ENCODE measurements at regions not wholly inside any gene's neighbourhood (a gene's known extent, or its start where the extent isn't known, plus 50 kb on each side); places are given as distances from the start of the nearest gene placed in this dataset.

DNA sequence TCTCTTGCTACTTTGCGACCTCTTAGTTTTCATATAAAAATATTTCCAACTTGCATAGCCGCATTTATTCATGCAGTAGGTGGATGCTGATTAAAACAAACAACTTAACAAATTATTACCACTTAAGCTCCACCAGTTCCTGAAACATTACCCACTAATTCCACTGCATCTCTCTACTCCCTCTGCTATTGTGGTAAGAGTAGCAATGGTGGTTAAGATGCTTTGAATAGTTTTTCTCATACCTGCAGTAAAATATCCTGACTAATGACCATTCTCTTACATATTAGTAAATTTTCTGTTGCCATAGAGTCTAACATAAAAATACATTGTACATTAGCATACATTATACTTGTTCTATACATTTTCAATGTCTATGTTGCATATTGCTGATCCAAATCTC, 397.6 kb upstream of the PLSCR5 start:
- no peaks in the 10 kb centered on the region for H3K4me1 ChIP-seq (ENCODE audit: control insufficient read depth in 1 of 2, insufficient read depth in 2 of 2, low read length in 2 of 2)
- intact Hi-C loops (cut with micrococcal nuclease) = no loop called here
- no peaks in the 10 kb centered on the region for H3K9me2 ChIP-seq (ENCODE audit: insufficient read depth)
- ATAC-seq = no peak
- H3K27me3 ChIP-seq (ENCODE audit: insufficient read depth, low read length) = no peaks in the 10 kb centered on the region
- H2AFZ ChIP-seq (ENCODE audit: low read depth, low read length, poor library complexity, severe bottlenecking) = no peak overlapping the region
- H4K20me1 ChIP-seq (ENCODE audit: insufficient read depth) = no peaks in the 10 kb centered on the region
- H3K4me3 ChIP-seq (replicated peaks in 1 of 2; ENCODE audit: low read depth in 1 of 2, low read length in 2 of 2) = no peak overlapping the region
- TF ChIP-seq JUND (IDR thresholded peaks at IDR 0.05) = no peak
- RAD21 ChIA-PET (ENCODE audit: low non-redundant PET in 1 of 2, low total read pairs in 2 of 2, uncharacterized antibody in 2 of 2, unreplicated experiment in 2 of 2) = no interaction called here
- CTCF ChIA-PET = no interaction called here
- H3K27ac ChIP-seq (ENCODE audit: low read depth, low read length) = no peak overlapping the region
- POLR2A ChIA-PET = no interaction called here
- no peak for DNase-seq (ENCODE audit: low read depth, low spot score)
- H3K9me3 ChIP-seq (ENCODE audit: control insufficient read depth in 1 of 2, insufficient read depth in 1 of 2, low read depth in 1 of 2, low read length in 2 of 2) = no peaks in the 10 kb centered on the region
- H3K4me2 ChIP-seq (ENCODE audit: low read length) = no peak overlapping the region
- H3K36me3 ChIP-seq (ENCODE audit: control insufficient read depth in 1 of 2, insufficient read depth in 2 of 2, low read length in 2 of 2) = no peaks in the 10 kb centered on the region
- H3K9ac ChIP-seq (ENCODE audit: low read length) = no peak overlapping the region
- BruUV-seq (replicated peaks) = no TSS peak
- no peaks in the 10 kb centered on the region for H3K79me2 ChIP-seq (ENCODE audit: insufficient read depth, low read length)

GRCh38 chr3:147000274-147000673, 395.1 kb upstream of the PLSCR5 start:
- intact Hi-C loops (cut with micrococcal nuclease) = no loop called here
- ChIA-PET RAD21 (ENCODE audit: low non-redundant PET in 1 of 2, low total read pairs in 2 of 2, uncharacterized antibody in 2 of 2, unreplicated experiment in 2 of 2) (no interaction called here), CTCF (no interaction called here), POLR2A (no interaction called here)
- Histone ChIP-seq H3K9me3 (ENCODE audit: control insufficient read depth in 1 of 2, insufficient read depth in 1 of 2, low read depth in 1 of 2, low read length in 2 of 2) (no peaks in the 10 kb centered on the region), H3K9me2 (ENCODE audit: insufficient read depth) (no peaks in the 10 kb centered on the region), H2AFZ (ENCODE audit: low read depth, low read length, poor library complexity, severe bottlenecking) (peak overlapping the region; percentile 6), H3K4me2 (ENCODE audit: low read length) (no peak overlapping the region), H3K79me2 (ENCODE audit: insufficient read depth, low read length) (no peaks in the 10 kb centered on the region), H3K27me3 (ENCODE audit: insufficient read depth, low read length) (no peaks in the 10 kb centered on the region), H4K20me1 (ENCODE audit: insufficient read depth) (no peaks in the 10 kb centered on the region), H3K4me1 (ENCODE audit: control insufficient read depth in 1 of 2, insufficient read depth in 2 of 2, low read length in 2 of 2) (no peaks in the 10 kb centered on the region), H3K9ac (ENCODE audit: low read length) (no peak overlapping the region), H3K27ac (ENCODE audit: low read depth, low read length) (no peak overlapping the region), H3K36me3 (ENCODE audit: control insufficient read depth in 1 of 2, insufficient read depth in 2 of 2, low read length in 2 of 2) (no peaks in the 10 kb centered on the region), H3K4me3 (replicated peaks in 1 of 2; ENCODE audit: low read depth in 1 of 2, low read length in 2 of 2) (no peak overlapping the region)
- ATAC-seq = no peak
- no TSS peak for BruUV-seq (replicated peaks)
- no peak for DNase-seq (ENCODE audit: low read depth, low spot score)
- TF ChIP-seq, protein P1, sequence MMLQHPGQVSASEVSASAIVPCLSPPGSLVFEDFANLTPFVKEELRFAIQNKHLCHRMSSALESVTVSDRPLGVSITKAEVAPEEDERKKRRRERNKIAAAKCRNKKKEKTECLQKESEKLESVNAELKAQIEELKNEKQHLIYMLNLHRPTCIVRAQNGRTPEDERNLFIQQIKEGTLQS (IDR thresholded peaks at IDR 0.05) = no peak
- TF ChIP-seq CBX3 (IDR thresholded peaks at IDR 0.05; ENCODE audit: low read depth) (no peak), SP1 (IDR thresholded peaks at IDR 0.05; ENCODE audit: low read depth) (no peak), POLR2AphosphoS5 (IDR thresholded peaks at IDR 0.05; ENCODE audit: low read depth, low read length) (no peak), EZH2 (IDR thresholded peaks at IDR 0.05) (no peak), MAX (IDR thresholded peaks at IDR 0.05) (no peak), RAD21 (IDR thresholded peaks at IDR 0.05; ENCODE audit: low read depth) (no peak), EGR1 (IDR thresholded peaks at IDR 0.05; ENCODE audit: low read depth) (no peak), SIN3A (IDR thresholded peaks at IDR 0.05; ENCODE audit: low read depth) (no peak), ZNF274 (IDR thresholded peaks at IDR 0.05; ENCODE audit: low read depth, low read length) (no peak), ZBTB33 (IDR thresholded peaks at IDR 0.05; ENCODE audit: extremely low read depth, insufficient replicate concordance, low read length) (no peak), EZH2phosphoT487 (IDR thresholded peaks at IDR 0.05; ENCODE audit: borderline replicate concordance) (no peak), ZFX (IDR thresholded peaks at IDR 0.05) (no peak), POLR2A (IDR thresholded peaks at IDR 0.05; ENCODE audit: borderline replicate concordance, extremely low read depth, insufficient read depth, insufficient read length) (no peak)
- TF ChIP-seq, protein P2, sequence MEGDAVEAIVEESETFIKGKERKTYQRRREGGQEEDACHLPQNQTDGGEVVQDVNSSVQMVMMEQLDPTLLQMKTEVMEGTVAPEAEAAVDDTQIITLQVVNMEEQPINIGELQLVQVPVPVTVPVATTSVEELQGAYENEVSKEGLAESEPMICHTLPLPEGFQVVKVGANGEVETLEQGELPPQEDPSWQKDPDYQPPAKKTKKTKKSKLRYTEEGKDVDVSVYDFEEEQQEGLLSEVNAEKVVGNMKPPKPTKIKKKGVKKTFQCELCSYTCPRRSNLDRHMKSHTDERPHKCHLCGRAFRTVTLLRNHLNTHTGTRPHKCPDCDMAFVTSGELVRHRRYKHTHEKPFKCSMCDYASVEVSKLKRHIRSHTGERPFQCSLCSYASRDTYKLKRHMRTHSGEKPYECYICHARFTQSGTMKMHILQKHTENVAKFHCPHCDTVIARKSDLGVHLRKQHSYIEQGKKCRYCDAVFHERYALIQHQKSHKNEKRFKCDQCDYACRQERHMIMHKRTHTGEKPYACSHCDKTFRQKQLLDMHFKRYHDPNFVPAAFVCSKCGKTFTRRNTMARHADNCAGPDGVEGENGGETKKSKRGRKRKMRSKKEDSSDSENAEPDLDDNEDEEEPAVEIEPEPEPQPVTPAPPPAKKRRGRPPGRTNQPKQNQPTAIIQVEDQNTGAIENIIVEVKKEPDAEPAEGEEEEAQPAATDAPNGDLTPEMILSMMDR (IDR thresholded peaks at IDR 0.05 in 2 of 3, conservative IDR thresholded peaks at IDR 0.05 in 1 of 3; ENCODE audit: borderline replicate concordance in 1 of 3, insufficient read depth in 1 of 3, low read depth in 2 of 3, low read length in 2 of 3) = no peak
